Endothelial cell of umbilical vein (primary cell): ENCODE measurements at regions not wholly inside any gene's neighbourhood (a gene's known extent, or its start where the extent isn't known, plus 50 kb on each side); places are given as distances from the start of the nearest gene placed in this dataset.

Source experiments
- BruUV-seq: library from RNA; stranded (reverse); fragments of 400-500 nt; replicated peaks from 2 replicates; lab custom pipeline; 2021; lab: Mats Ljungman, UMichigan
- CTCF ChIA-PET: fragments of 300-600, 350-600 bp; sonication (Branson Sonifier 250); formaldehyde crosslinking; loops from one replicate; lab custom pipeline; 2021; ENCODE audit warnings: antibody characterized with exemption, inconsistent platforms; lab: Charles Lee
- POLR2A ChIA-PET: fragments of 300-600, 350-600 bp; sonication (Branson Sonifier 250); formaldehyde crosslinking; loops from one replicate; lab custom pipeline; 2021; ENCODE audit warnings: antibody characterized with exemption, inconsistent platforms; lab: Charles Lee
- DNase-seq: peaks from one replicate; pipeline ENCODE4 v3.0.0-alpha.2; 2011; ENCODE audit warnings: low read depth, low spot score
- FAIRE-seq: peaks from 2 replicates; lab custom pipeline; 2011; peaks lifted over from hg19 to GRCh38; lab: Jason Lieb, UNC
- H2AFZ ChIP-seq: 2 replicates; pipeline ENCODE4 v1.6.0; 2012; ENCODE audit warnings: low read depth, low read length, control low read depth, inconsistent platforms
- H3K27ac ChIP-seq: 2 replicates; pipeline ENCODE4 v1.5.1; 2011; ENCODE audit warnings: low read depth, mild to moderate bottlenecking, control low read depth, low read length, moderate library complexity; ENCODE audit not compliant: insufficient read depth
- H3K27me3 ChIP-seq, 2 experiments: 2 replicates each; pipeline versions ENCODE4 v1.6.0 to v1.6.1; 2011; ENCODE audit warnings: low read length in 2 of 2, mixed read lengths in 1 of 2; ENCODE audit not compliant: control insufficient read depth in 2 of 2, insufficient read depth in 2 of 2
- H3K36me3 ChIP-seq, 2 experiments: 2 replicates in 1 of 2; 3 replicates in 1 of 2; pipeline ENCODE4 v1.5.1; 2011; ENCODE audit warnings: low read length in 2 of 2, mild to moderate bottlenecking in 1 of 2, moderate library complexity in 1 of 2; ENCODE audit not compliant: control insufficient read depth in 2 of 2, insufficient read depth in 2 of 2; ENCODE audit errors: extremely low read depth in 1 of 2
- H3K4me1 ChIP-seq: 3 replicates; pipeline ENCODE4 v1.5.1; 2011; ENCODE audit warnings: mild to moderate bottlenecking, low read length; ENCODE audit not compliant: control insufficient read depth, insufficient read depth; ENCODE audit errors: extremely low read depth
- H3K4me2 ChIP-seq: 2 replicates; pipeline ENCODE4 v1.6.1; 2011; ENCODE audit warnings: low read length, control low read depth, mixed read lengths; ENCODE audit not compliant: insufficient read depth
- H3K4me3 ChIP-seq, 3 experiments: fragments of 200-600 bp in 1 of 3; sonication (generic), shearing (Covaris generic) in 1 of 3; replicated peaks in 1 of 3; 2 replicates each; pipeline ENCODE4 v1.5.1; 2011 to 2016; ENCODE audit warnings: control low read depth in 3 of 3, low read length in 3 of 3, mild to moderate bottlenecking in 2 of 3, inconsistent platforms in 1 of 3, low read depth in 1 of 3, moderate library complexity in 1 of 3; ENCODE audit not compliant: insufficient read depth in 1 of 3
- H3K79me2 ChIP-seq: 2 replicates; pipeline ENCODE4 v1.6.0; 2012; ENCODE audit warnings: low read length, inconsistent platforms; ENCODE audit not compliant: control insufficient read depth, insufficient read depth
- H3K9ac ChIP-seq: replicated peaks from 2 replicates; pipeline ENCODE3; 2011; ENCODE audit warnings: low read length, control low read depth; ENCODE audit not compliant: insufficient read depth; ENCODE audit errors: extremely low read depth
- H3K9me1 ChIP-seq: replicated peaks from 3 replicates; pipeline ENCODE4 v1.6.0; 2011; ENCODE audit warnings: mild to moderate bottlenecking, low read length; ENCODE audit not compliant: control insufficient read depth, insufficient read depth; ENCODE audit errors: extremely low read depth
- H3K9me3 ChIP-seq: replicated peaks from 2 replicates; pipeline ENCODE4 v1.5.1; 2012; ENCODE audit warnings: low read length, inconsistent platforms; ENCODE audit not compliant: control insufficient read depth, insufficient read depth
- H4K20me1 ChIP-seq: replicated peaks from 2 replicates; pipeline ENCODE3; 2011; ENCODE audit warnings: mild to moderate bottlenecking, low read length; ENCODE audit not compliant: control insufficient read depth, insufficient read depth; ENCODE audit errors: extremely low read depth
- EZH2 ChIP-seq: IDR thresholded peaks from 2 replicates; pipeline ENCODE4 v1.6.1; 2012; ENCODE audit warnings: borderline replicate concordance, low read depth, mild to moderate bottlenecking, moderate library complexity, low read length, inconsistent platforms; ENCODE audit not compliant: severe bottlenecking
- FOS ChIP-seq: IDR thresholded peaks from 2 replicates; pipeline ENCODE4 v1.6.1; 2011; ENCODE audit warnings: mild to moderate bottlenecking, low read length, moderate library complexity, borderline replicate concordance; ENCODE audit not compliant: insufficient read depth
- GATA2 ChIP-seq: IDR thresholded peaks from 2 replicates; pipeline ENCODE4 v1.7.0; 2011; ENCODE audit warnings: low read depth, mild to moderate bottlenecking, moderate library complexity, mixed read lengths, low read length; ENCODE audit not compliant: insufficient read length, insufficient read depth
- JUN ChIP-seq: IDR thresholded peaks from 2 replicates; pipeline ENCODE4 v1.6.1; 2011; ENCODE audit warnings: borderline replicate concordance, low read depth; ENCODE audit not compliant: insufficient read length, insufficient read depth
- MYC ChIP-seq: IDR thresholded peaks from one replicate; pipeline ENCODE4 v1.6.1; 2011; ENCODE audit warnings: mild to moderate bottlenecking, low read depth, low read length
- POLR2A ChIP-seq: IDR thresholded peaks from 2 replicates; pipeline ENCODE4 v1.6.1; 2012; ENCODE audit warnings: low read depth, mild to moderate bottlenecking, control low read depth, low read length
- POLR2AphosphoS5 ChIP-seq: IDR thresholded peaks from 2 replicates; pipeline ENCODE4 v1.6.1; 2012; ENCODE audit warnings: low read depth, mild to moderate bottlenecking, control low read depth, low read length, moderate library complexity; ENCODE audit not compliant: insufficient read depth
- dilution Hi-C: fragments of 300-500 bp; cut with MboI; formaldehyde crosslinking; loops from one replicate; pipeline ENCODE4 v1.15.0; 2019; ENCODE audit warnings: low sequenced_read_pairs; ENCODE audit not compliant: extremely low pct_ligation_motif_present
- intact Hi-C: fragments of 100-400 bp; cut with micrococcal nuclease; formaldehyde crosslinking; loops from one replicate; pipeline ENCODE4 v1.10.0; 2022
- TF ChIP-seq, protein P1 (sequence below): IDR thresholded peaks from 2 replicates; pipeline ENCODE4 v1.6.1; 2011; ENCODE audit not compliant: insufficient read depth, insufficient read length
- TF ChIP-seq, protein P2 (sequence below), 2 donors: IDR thresholded peaks; 1 replicate in 1 of 2; 2 replicates in 1 of 2; pipeline ENCODE4 v1.5.1; 2011; ENCODE audit warnings: low read length in 2 of 2, mild to moderate bottlenecking in 2 of 2, moderate library complexity in 2 of 2, control low read depth in 1 of 2, inconsistent platforms in 1 of 2, low read depth in 1 of 2; ENCODE audit not compliant: insufficient read depth in 1 of 2; ENCODE audit errors: extremely low read depth in 1 of 2

DNA sequence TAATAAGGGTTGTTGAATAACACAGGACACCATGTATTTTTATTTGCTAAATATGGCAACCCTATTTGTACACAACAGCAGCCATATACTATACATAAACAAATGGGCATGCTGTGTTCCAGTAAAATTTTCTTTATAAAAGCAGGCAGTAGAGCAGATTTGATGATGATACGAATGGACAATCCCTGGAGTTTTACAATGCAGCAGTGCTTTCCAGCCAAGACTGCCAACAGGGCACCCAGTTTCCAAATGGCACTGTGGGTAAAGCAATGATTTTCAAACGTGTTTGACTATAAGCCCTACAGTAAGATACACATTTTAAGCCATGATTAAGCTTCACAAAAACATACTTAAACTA, 282.7 kb downstream of the NUAK1 start:
- no TSS peak for BruUV-seq
- Histone ChIP-seq H3K4me2 (no peak overlapping the region), H3K9me1 (no peaks in the 10 kb centered on the region), H3K27me3 (no peaks in the 10 kb centered on the region), H3K27ac (no peak overlapping the region), H3K9me3 (no peaks in the 10 kb centered on the region), H3K4me1 (peaks cover 13% of the 10 kb centered on the region), H2AFZ (no peak overlapping the region), H3K4me3 (no peak overlapping the region), H4K20me1 (no peaks in the 10 kb centered on the region), H3K36me3 (no peaks in the 10 kb centered on the region), H3K9ac (no peak overlapping the region), H3K79me2 (no peaks in the 10 kb centered on the region)
- POLR2A ChIA-PET = no interaction called here
- DNase-seq (no peak), FAIRE-seq (no peak)
- dilution Hi-C loops (no loop called here), intact Hi-C loops (no loop called here)
- TF ChIP-seq POLR2A (no peak), EZH2 (no peak), FOS (no peak)
- CTCF ChIA-PET = no interaction called here

DNA sequence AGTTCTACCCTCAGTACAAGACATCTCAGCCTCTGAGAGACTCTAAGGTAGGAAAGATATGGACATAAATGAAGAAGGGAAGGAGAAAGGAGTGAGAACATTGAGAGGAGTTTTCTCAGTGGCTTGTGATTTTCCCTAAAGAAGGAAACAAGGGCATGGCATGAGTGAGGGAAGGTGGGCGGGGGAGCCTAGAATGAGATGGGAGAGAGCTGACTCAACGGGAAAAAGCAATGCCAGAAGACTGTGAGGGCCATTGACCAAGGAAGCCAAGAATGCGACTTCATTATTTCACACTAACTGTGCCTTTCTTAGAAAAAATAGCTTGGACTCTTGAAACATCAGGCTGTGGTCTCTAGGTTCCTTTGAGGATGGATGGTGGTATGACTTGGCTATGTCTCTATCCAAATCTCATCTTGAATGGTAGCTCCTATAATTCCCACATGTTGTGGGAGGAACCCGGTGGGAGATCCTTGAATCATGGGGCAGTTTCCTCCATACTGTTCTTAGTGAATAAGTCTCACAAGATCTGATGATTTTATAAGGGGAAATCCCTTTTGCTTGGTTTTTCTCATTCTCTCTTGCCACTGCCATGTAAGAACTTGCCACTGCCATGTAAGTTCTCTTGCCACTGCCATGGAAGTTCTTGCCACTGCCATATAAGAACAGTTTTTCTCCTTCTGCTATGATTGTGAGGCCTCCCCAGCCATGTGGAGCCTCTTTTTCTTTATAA, 279.6 kb downstream of the NUAK1 start:
- dilution Hi-C loops = no loop called here
- no peak overlapping the region for H3K27ac ChIP-seq
- H3K4me2 ChIP-seq = no peak overlapping the region
- FAIRE-seq (no peak), DNase-seq (no peak)
- H3K36me3 ChIP-seq = no peaks in the 10 kb centered on the region
- no peak overlapping the region for H3K4me3 ChIP-seq
- no peaks in the 10 kb centered on the region for H3K79me2 ChIP-seq
- no peak overlapping the region for H2AFZ ChIP-seq
- ChIA-PET CTCF (interaction anchor here (1.3 to 1.5 kb wide), 2 partner anchors 9 to 12 kb away, joined by 4 read pairs; no protein-coding TSS in a partner anchor), POLR2A (no interaction called here)
- H3K9me3 ChIP-seq = no peaks in the 10 kb centered on the region
- intact Hi-C loops = no loop called here
- BruUV-seq = no TSS peak
- no peaks in the 10 kb centered on the region for H4K20me1 ChIP-seq
- H3K9ac ChIP-seq = no peak overlapping the region
- no peaks in the 10 kb centered on the region for H3K9me1 ChIP-seq
- TF ChIP-seq POLR2AphosphoS5 (no peak), FOS (no peak), JUN (no peak), GATA2 (no peak), POLR2A (no peak), MYC (no peak), EZH2 (no peak)
- TF ChIP-seq, protein P1, sequence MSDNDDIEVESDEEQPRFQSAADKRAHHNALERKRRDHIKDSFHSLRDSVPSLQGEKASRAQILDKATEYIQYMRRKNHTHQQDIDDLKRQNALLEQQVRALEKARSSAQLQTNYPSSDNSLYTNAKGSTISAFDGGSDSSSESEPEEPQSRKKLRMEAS = no peak
- TF ChIP-seq, protein P2, sequence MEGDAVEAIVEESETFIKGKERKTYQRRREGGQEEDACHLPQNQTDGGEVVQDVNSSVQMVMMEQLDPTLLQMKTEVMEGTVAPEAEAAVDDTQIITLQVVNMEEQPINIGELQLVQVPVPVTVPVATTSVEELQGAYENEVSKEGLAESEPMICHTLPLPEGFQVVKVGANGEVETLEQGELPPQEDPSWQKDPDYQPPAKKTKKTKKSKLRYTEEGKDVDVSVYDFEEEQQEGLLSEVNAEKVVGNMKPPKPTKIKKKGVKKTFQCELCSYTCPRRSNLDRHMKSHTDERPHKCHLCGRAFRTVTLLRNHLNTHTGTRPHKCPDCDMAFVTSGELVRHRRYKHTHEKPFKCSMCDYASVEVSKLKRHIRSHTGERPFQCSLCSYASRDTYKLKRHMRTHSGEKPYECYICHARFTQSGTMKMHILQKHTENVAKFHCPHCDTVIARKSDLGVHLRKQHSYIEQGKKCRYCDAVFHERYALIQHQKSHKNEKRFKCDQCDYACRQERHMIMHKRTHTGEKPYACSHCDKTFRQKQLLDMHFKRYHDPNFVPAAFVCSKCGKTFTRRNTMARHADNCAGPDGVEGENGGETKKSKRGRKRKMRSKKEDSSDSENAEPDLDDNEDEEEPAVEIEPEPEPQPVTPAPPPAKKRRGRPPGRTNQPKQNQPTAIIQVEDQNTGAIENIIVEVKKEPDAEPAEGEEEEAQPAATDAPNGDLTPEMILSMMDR (IDR thresholded peaks at IDR 0.05; ENCODE audit: extremely low read depth in 1 of 2, insufficient read depth in 1 of 2, low read depth in 1 of 2, low read length in 2 of 2) = no peak
- H3K4me1 ChIP-seq = peaks cover 9% of the 10 kb centered on the region
- H3K27me3 ChIP-seq = no peaks in the 10 kb centered on the region
